HCT116 (cell line): ENCODE measurements at regions not wholly inside any gene's neighbourhood (a gene's known extent, or its start where the extent isn't known, plus 50 kb on each side); places are given as distances from the start of the nearest gene placed in this dataset.

Experiments
- ATAC-seq: fragments of 200-7000 bp; cut with Tn5 transposase; 2 replicates; pipeline ENCODE4 v1.9.1; 2020; ENCODE audit warnings: mild to moderate bottlenecking, moderate library complexity
- BruUV-seq: library from RNA; stranded (reverse); fragments of 400-500 nt; replicated peaks from 2 replicates; lab custom pipeline; 2021; lab: Mats Ljungman, UMichigan
- CTCF ChIA-PET: fragments of 300-600 bp; sonication (Branson Sonifier 250); formaldehyde crosslinking; loops from one replicate; lab custom pipeline; 2021; ENCODE audit warnings: antibody characterized with exemption; lab: Charles Lee
- POLR2A ChIA-PET: fragments of 300-600, 350-600 bp; sonication (Branson Sonifier 250); formaldehyde crosslinking; loops from one replicate; lab custom pipeline; 2021; ENCODE audit warnings: antibody characterized with exemption; lab: Charles Lee
- RAD21 ChIA-PET, 2 experiments: fragments of 300-600 bp; sonication (Branson Sonifier 250); formaldehyde crosslinking; loops; one replicate each; lab custom pipeline; 2023; ENCODE audit warnings: low total read pairs in 2 of 2; ENCODE audit not compliant: uncharacterized antibody in 2 of 2, unreplicated experiment in 2 of 2, low non-redundant PET in 1 of 2; lab: Charles Lee
- DNase-seq: peaks from one replicate; pipeline ENCODE4 v3.0.0-alpha.2; 2010; ENCODE audit warnings: low read depth, low spot score
- H2AFZ ChIP-seq: fragments of 200-600 bp; shearing (Covaris generic), sonication (generic); 2 replicates; pipeline ENCODE4 v1.6.1; 2017; ENCODE audit warnings: low read depth, mixed run types, mixed read lengths, antibody characterized with exemption, low read length; ENCODE audit not compliant: poor library complexity, severe bottlenecking
- H3K27ac ChIP-seq: 2 replicates; pipeline ENCODE4 v1.5.1; 2012; ENCODE audit warnings: low read depth, low read length
- H3K27me3 ChIP-seq: fragments of 200-600 bp; sonication (generic); 2 replicates; pipeline ENCODE4 v1.6.1; 2016; ENCODE audit warnings: mixed run types, low read length, mixed read lengths; ENCODE audit not compliant: insufficient read depth
- H3K36me3 ChIP-seq, 2 experiments: fragments of 200-500 bp in 1 of 2; fragments of 200-600 bp in 1 of 2; sonication (Bioruptor generic) in 1 of 2; sonication (generic) in 1 of 2; 2 replicates each; pipeline versions ENCODE4 v1.5.1 to v1.6.1; 2014 to 2016; ENCODE audit warnings: low read length in 2 of 2, inconsistent platforms in 1 of 2, mixed read lengths in 1 of 2, mixed run types in 1 of 2; ENCODE audit not compliant: insufficient read depth in 2 of 2, control insufficient read depth in 1 of 2
- H3K4me1 ChIP-seq, 2 experiments: fragments of 200-600 bp in 1 of 2; sonication (generic) in 1 of 2; 2 replicates each; pipeline versions ENCODE4 v1.5.1 to v1.6.1; 2012 to 2017; ENCODE audit warnings: low read length in 2 of 2, inconsistent platforms in 1 of 2, mild to moderate bottlenecking in 1 of 2, mixed read lengths in 1 of 2, mixed run types in 1 of 2, moderate library complexity in 1 of 2; ENCODE audit not compliant: insufficient read depth in 2 of 2, control insufficient read depth in 1 of 2
- H3K4me2 ChIP-seq: fragments of 200-600 bp; sonication (generic); 2 replicates; pipeline ENCODE4 v1.6.1; 2017; ENCODE audit warnings: mixed run types, low read length, mixed read lengths
- H3K4me3 ChIP-seq, 2 experiments: fragments of 200-600 bp in 1 of 2; sonication (generic) in 1 of 2; replicated peaks in 1 of 2; 2 replicates each; pipeline ENCODE4 v1.5.1; 2011 to 2016; ENCODE audit warnings: low read length in 2 of 2, control low read depth in 1 of 2, low read depth in 1 of 2, mild to moderate bottlenecking in 1 of 2, mixed read lengths in 1 of 2, mixed run types in 1 of 2
- H3K79me2 ChIP-seq: fragments of 200-600 bp; sonication (generic); 2 replicates; pipeline ENCODE4 v1.6.1; 2017; ENCODE audit warnings: mild to moderate bottlenecking, mixed run types, low read length, moderate library complexity, mixed read lengths; ENCODE audit not compliant: insufficient read depth
- H3K9ac ChIP-seq: fragments of 200-600 bp; sonication (generic); 2 replicates; pipeline ENCODE4 v1.6.1; 2016; ENCODE audit warnings: low read length, mixed read lengths
- H3K9me2 ChIP-seq: fragments of 200-600 bp; sonication (generic), shearing (Covaris generic); 2 replicates; pipeline ENCODE4 v1.6.1; 2017; ENCODE audit warnings: mixed run types, mild to moderate bottlenecking, moderate library complexity; ENCODE audit not compliant: insufficient read depth
- H3K9me3 ChIP-seq, 2 experiments: fragments of 200-500 bp in 1 of 2; fragments of 200-600 bp in 1 of 2; sonication (Bioruptor generic) in 1 of 2; sonication (generic) in 1 of 2; 2 replicates each; pipeline ENCODE4 v1.6.1; 2014 to 2017; ENCODE audit warnings: low read length in 2 of 2, mixed read lengths in 2 of 2, inconsistent platforms in 1 of 2, low read depth in 1 of 2, mild to moderate bottlenecking in 1 of 2, mixed run types in 1 of 2, moderate library complexity in 1 of 2; ENCODE audit not compliant: control insufficient read depth in 1 of 2, insufficient read depth in 1 of 2
- H4K20me1 ChIP-seq: fragments of 200-600 bp; sonication (generic), shearing (Covaris generic); 2 replicates; pipeline ENCODE4 v1.6.1; 2017; ENCODE audit warnings: mixed run types, mild to moderate bottlenecking, moderate library complexity; ENCODE audit not compliant: insufficient read depth
- CBX3 ChIP-seq: IDR thresholded peaks from 2 replicates; pipeline ENCODE4 v1.6.1; 2012; ENCODE audit warnings: low read depth
- ELF1 ChIP-seq: IDR thresholded peaks from 2 replicates; pipeline ENCODE4 v1.6.1; 2012; ENCODE audit warnings: low read depth, borderline replicate concordance
- EZH2 ChIP-seq: fragments of 200-600 bp; sonication (generic); IDR thresholded peaks from 2 replicates; pipeline ENCODE4 v1.6.1; 2017; ENCODE audit warnings: antibody characterized with exemption, mixed run types
- FOSL1 ChIP-seq: IDR thresholded peaks from 2 replicates; pipeline ENCODE4 v1.6.1; 2012; ENCODE audit warnings: low read depth
- MAX ChIP-seq: IDR thresholded peaks from 2 replicates; pipeline ENCODE4 v1.6.1; 2012
- POLR2A ChIP-seq: IDR thresholded peaks from 2 replicates; pipeline ENCODE4 v1.7.0; 2011; ENCODE audit warnings: borderline replicate concordance; ENCODE audit not compliant: insufficient read depth, insufficient read length; ENCODE audit errors: extremely low read depth
- POLR2AphosphoS5 ChIP-seq: IDR thresholded peaks from 2 replicates; pipeline ENCODE4 v1.6.1; 2011; ENCODE audit warnings: mild to moderate bottlenecking, low read depth, low read length, moderate library complexity
- SP1 ChIP-seq: IDR thresholded peaks from 2 replicates; pipeline ENCODE4 v1.6.1; 2012; ENCODE audit warnings: low read depth
- TCF7L2 ChIP-seq: IDR thresholded peaks from 2 replicates; pipeline ENCODE4 v1.7.0; 2011; ENCODE audit warnings: borderline replicate concordance, inconsistent platforms; ENCODE audit not compliant: insufficient read depth, insufficient read length; ENCODE audit errors: extremely low read depth
- YY1 ChIP-seq: IDR thresholded peaks from 2 replicates; pipeline ENCODE4 v1.6.1; 2011; ENCODE audit warnings: low read length, low read depth, moderate library complexity, mild to moderate bottlenecking; ENCODE audit not compliant: insufficient replicate concordance; ENCODE audit errors: extremely low read depth
- intact Hi-C: fragments of 100-400 bp; cut with micrococcal nuclease; formaldehyde crosslinking; loops from 2 replicates; pipeline ENCODE4 v1.10.0; 2022
- TF ChIP-seq, protein P1 (sequence below): IDR thresholded peaks from 2 replicates; pipeline ENCODE4 v1.6.1; 2012
- TF ChIP-seq, protein P2 (sequence below): IDR thresholded peaks from 2 replicates; pipeline ENCODE4 v1.6.1; 2012; ENCODE audit warnings: low read depth

DNA sequence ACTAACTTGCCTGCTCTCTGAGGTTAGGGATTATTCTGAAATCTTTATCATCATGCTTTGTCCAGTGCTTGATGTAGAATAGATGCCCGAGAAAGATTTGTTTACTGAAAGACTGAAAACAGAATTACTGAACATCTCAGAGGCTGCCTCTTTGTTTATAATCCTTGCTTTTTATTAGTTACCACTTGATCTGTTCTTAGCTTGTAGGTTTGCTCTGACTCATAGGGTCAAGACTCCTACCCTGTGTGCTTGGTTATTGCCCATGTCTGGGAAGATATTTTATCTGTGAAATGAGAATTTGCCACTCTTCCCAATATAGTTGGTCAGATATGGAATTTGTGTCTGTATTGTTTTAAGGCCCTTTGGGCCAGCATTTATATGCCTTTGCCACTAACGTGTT, 675.3 kb downstream of the DIAPH3 start:
- Histone ChIP-seq H2AFZ (no peak overlapping the region), H3K79me2 (no peaks in the 10 kb centered on the region), H3K36me3 (no peaks in the 10 kb centered on the region), H3K9me2 (no peaks in the 10 kb centered on the region), H3K9ac (no peak overlapping the region), H3K4me2 (no peak overlapping the region), H3K9me3 (no peaks in the 10 kb centered on the region), H4K20me1 (no peaks in the 10 kb centered on the region), H3K4me3 (no peak overlapping the region), H3K27me3 (peaks cover 15% of the 10 kb centered on the region; the same call in 1 of the 2 replicates), H3K4me1 (no peaks in the 10 kb centered on the region), H3K27ac (no peak overlapping the region)
- ChIA-PET CTCF (no interaction called here), RAD21 (no interaction called here), POLR2A (no interaction called here)
- ATAC-seq (no peak), DNase-seq (no peak)
- no TSS peak for BruUV-seq
- no peak for TF ChIP-seq ELF1
- TF ChIP-seq POLR2A = no peak
- TF ChIP-seq MAX = no peak
- TF ChIP-seq EZH2 = no peak
- TF ChIP-seq FOSL1 = no peak
- no peak for TF ChIP-seq CBX3
- no peak for TF ChIP-seq YY1
- no peak for TF ChIP-seq POLR2AphosphoS5
- no peak for TF ChIP-seq TCF7L2
- TF ChIP-seq SP1 = no peak
- TF ChIP-seq, protein P1, sequence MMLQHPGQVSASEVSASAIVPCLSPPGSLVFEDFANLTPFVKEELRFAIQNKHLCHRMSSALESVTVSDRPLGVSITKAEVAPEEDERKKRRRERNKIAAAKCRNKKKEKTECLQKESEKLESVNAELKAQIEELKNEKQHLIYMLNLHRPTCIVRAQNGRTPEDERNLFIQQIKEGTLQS = no peak
- TF ChIP-seq, protein P2, sequence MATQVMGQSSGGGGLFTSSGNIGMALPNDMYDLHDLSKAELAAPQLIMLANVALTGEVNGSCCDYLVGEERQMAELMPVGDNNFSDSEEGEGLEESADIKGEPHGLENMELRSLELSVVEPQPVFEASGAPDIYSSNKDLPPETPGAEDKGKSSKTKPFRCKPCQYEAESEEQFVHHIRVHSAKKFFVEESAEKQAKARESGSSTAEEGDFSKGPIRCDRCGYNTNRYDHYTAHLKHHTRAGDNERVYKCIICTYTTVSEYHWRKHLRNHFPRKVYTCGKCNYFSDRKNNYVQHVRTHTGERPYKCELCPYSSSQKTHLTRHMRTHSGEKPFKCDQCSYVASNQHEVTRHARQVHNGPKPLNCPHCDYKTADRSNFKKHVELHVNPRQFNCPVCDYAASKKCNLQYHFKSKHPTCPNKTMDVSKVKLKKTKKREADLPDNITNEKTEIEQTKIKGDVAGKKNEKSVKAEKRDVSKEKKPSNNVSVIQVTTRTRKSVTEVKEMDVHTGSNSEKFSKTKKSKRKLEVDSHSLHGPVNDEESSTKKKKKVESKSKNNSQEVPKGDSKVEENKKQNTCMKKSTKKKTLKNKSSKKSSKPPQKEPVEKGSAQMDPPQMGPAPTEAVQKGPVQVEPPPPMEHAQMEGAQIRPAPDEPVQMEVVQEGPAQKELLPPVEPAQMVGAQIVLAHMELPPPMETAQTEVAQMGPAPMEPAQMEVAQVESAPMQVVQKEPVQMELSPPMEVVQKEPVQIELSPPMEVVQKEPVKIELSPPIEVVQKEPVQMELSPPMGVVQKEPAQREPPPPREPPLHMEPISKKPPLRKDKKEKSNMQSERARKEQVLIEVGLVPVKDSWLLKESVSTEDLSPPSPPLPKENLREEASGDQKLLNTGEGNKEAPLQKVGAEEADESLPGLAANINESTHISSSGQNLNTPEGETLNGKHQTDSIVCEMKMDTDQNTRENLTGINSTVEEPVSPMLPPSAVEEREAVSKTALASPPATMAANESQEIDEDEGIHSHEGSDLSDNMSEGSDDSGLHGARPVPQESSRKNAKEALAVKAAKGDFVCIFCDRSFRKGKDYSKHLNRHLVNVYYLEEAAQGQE = no peak
- intact Hi-C loops = no loop called here
